Transverse colon (tissue), 4 donors: ENCODE measurements at regions not wholly inside any gene's neighbourhood (a gene's known extent, or its start where the extent isn't known, plus 50 kb on each side); places are given as distances from the start of the nearest gene placed in this dataset.

Source experiments
- POLR2AphosphoS5 ChIP-seq, 3 donors: sonication (generic); formaldehyde crosslinking; IDR thresholded peaks; one replicate each; pipeline ENCODE4 v1.6.1; 2016; ENCODE audit warnings: antibody characterized with exemption in 3 of 3
- TF ChIP-seq, protein P1 (sequence below), 5 experiments: fragments of 200-600 bp in 3 of 5; fragments of 450-650 bp in 2 of 5; sonication (generic) in 3 of 5; IDR thresholded peaks; 1 replicate in 2 of 5; 2 replicates in 3 of 5; pipeline ENCODE4 v1.5.1; 2016 to 2017; ENCODE audit warnings: antibody characterized with exemption in 5 of 5, inconsistent platforms in 3 of 5, mild to moderate bottlenecking in 2 of 5, moderate library complexity in 1 of 5

DNA sequence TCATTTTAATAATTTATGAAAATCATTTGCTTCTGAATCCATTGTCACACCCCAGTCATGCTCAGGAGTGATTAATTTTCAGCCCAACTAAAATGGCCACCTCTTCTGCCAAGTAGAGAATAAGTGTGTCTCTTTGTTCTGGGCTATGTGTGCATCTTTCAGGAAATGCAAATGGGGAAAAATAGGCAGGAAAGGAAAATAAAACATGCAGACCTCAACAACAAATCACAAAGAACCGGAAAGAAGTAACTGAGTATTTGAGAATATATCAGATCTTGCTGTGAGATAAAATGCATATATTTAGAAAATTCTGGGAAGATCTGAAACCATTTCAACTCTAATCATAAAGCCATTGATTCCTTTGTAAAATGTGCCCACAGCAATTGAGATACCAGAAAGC, 763.9 kb downstream of the GALC start:
- TF ChIP-seq, protein P1, sequence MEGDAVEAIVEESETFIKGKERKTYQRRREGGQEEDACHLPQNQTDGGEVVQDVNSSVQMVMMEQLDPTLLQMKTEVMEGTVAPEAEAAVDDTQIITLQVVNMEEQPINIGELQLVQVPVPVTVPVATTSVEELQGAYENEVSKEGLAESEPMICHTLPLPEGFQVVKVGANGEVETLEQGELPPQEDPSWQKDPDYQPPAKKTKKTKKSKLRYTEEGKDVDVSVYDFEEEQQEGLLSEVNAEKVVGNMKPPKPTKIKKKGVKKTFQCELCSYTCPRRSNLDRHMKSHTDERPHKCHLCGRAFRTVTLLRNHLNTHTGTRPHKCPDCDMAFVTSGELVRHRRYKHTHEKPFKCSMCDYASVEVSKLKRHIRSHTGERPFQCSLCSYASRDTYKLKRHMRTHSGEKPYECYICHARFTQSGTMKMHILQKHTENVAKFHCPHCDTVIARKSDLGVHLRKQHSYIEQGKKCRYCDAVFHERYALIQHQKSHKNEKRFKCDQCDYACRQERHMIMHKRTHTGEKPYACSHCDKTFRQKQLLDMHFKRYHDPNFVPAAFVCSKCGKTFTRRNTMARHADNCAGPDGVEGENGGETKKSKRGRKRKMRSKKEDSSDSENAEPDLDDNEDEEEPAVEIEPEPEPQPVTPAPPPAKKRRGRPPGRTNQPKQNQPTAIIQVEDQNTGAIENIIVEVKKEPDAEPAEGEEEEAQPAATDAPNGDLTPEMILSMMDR (IDR thresholded peaks at IDR 0.05) = no peak
- no peak for TF ChIP-seq POLR2AphosphoS5 (IDR thresholded peaks at IDR 0.05)
